OCI-LY1 (cell line): ENCODE measurements at regions not wholly inside any gene's neighbourhood (a gene's known extent, or its start where the extent isn't known, plus 50 kb on each side); places are given as distances from the start of the nearest gene placed in this dataset.

Source experiments
- EZH2 ChIP-seq: fragments of 200-600 bp; sonication (generic), shearing (Covaris generic); IDR thresholded peaks from 2 replicates; pipeline ENCODE4 v1.8.0; 2017; ENCODE audit warnings: borderline replicate concordance, mixed run types, mild to moderate bottlenecking, antibody characterized with exemption, low read length, moderate library complexity, mixed read lengths
- TF ChIP-seq, protein P1 (sequence below): fragments of 200-600 bp; sonication (generic), shearing (Covaris generic); IDR thresholded peaks from 2 replicates; pipeline ENCODE4 v1.5.1; 2017; ENCODE audit warnings: mild to moderate bottlenecking, antibody characterized with exemption, low read length, moderate library complexity, mixed read lengths

DNA sequence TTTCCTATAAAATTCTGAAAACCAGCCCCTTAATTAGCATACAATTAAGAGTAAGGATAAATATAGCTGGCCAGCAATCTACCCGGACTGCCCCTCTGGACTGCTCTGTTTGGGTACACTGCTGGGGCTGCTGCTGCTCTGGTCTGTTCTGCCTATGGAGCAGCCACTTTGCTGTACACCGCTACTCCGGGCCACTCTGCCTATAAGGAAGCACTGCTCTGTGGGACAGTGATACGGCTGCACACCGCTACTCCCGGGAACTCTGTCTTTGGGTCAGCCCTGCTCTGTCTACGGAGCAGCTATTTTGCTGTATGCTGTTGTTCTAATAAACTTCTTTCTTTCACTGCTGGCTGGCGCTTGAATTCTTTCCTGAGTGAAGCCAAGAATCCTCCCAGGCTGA, 316.5 kb upstream of the PLSCR5 start:
- TF ChIP-seq, protein P1, sequence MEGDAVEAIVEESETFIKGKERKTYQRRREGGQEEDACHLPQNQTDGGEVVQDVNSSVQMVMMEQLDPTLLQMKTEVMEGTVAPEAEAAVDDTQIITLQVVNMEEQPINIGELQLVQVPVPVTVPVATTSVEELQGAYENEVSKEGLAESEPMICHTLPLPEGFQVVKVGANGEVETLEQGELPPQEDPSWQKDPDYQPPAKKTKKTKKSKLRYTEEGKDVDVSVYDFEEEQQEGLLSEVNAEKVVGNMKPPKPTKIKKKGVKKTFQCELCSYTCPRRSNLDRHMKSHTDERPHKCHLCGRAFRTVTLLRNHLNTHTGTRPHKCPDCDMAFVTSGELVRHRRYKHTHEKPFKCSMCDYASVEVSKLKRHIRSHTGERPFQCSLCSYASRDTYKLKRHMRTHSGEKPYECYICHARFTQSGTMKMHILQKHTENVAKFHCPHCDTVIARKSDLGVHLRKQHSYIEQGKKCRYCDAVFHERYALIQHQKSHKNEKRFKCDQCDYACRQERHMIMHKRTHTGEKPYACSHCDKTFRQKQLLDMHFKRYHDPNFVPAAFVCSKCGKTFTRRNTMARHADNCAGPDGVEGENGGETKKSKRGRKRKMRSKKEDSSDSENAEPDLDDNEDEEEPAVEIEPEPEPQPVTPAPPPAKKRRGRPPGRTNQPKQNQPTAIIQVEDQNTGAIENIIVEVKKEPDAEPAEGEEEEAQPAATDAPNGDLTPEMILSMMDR = no peak
- TF ChIP-seq EZH2 = no peak
